Choroid plexus epithelial cell (primary cell): ENCODE measurements at regions not wholly inside any gene's neighbourhood (a gene's known extent, or its start where the extent isn't known, plus 50 kb on each side); places are given as distances from the start of the nearest gene placed in this dataset.

Source experiments
- DNase-seq: peaks from one replicate; pipeline ENCODE4 v3.0.0-alpha.2; 2010; ENCODE audit warnings: low read depth
- H3K4me3 ChIP-seq: 2 replicates; pipeline ENCODE4 v1.5.1; 2011; ENCODE audit warnings: low read depth, mild to moderate bottlenecking, control low read depth, low read length, moderate library complexity
- CTCF ChIP-seq: conservative IDR thresholded peaks from 2 replicates; pipeline ENCODE4 v1.5.1; 2011; ENCODE audit warnings: low read depth, mild to moderate bottlenecking, control low read depth, inconsistent platforms, low read length, moderate library complexity

GRCh38 chr14:87073880-87074570 lies 919.0 kb downstream of the GALC start:
- no peak for DNase-seq
- H3K4me3 ChIP-seq, result no peak overlapping the region
- TF ChIP-seq CTCF, result no peak

GRCh38 chr14:87067591-87067990 lies 925.4 kb downstream of the GALC start:
- DNase-seq, result no peak
- TF ChIP-seq CTCF, result no peak
- H3K4me3 ChIP-seq, result no peak overlapping the region

GRCh38 chr14:87067061-87067460 lies 925.9 kb downstream of the GALC start:
- no peak overlapping the region for H3K4me3 ChIP-seq
- no peak for DNase-seq
- no peak for TF ChIP-seq CTCF

GRCh38 chr14:87066221-87066817 lies 926.7 kb downstream of the GALC start:
- no peak for TF ChIP-seq CTCF
- peak; percentile 1 for DNase-seq
- no peak overlapping the region for H3K4me3 ChIP-seq

- no peak for TF ChIP-seq CTCF
- no peak for DNase-seq
- no peak overlapping the region for H3K4me3 ChIP-seq
These were observed 927.6 kb downstream of the GALC start for GRCh38 chr14:87065366-87065765.

- TF ChIP-seq CTCF, result no peak
- DNase-seq, result no peak
- H3K4me3 ChIP-seq, result no peak overlapping the region
These were observed 929.8 kb downstream of the GALC start for GRCh38 chr14:87063181-87063580.

GRCh38 chr14:87060405-87060804 lies 932.6 kb downstream of the GALC start:
- TF ChIP-seq CTCF, result no peak
- DNase-seq, result no peak

More at GRCh38 chr14:87060405-87060804, 932.6 kb downstream of the GALC start:
- H3K4me3 ChIP-seq, result no peak overlapping the region
